Ascending aorta (tissue), 2 donors: ENCODE measurements at regions not wholly inside any gene's neighbourhood (a gene's known extent, or its start where the extent isn't known, plus 50 kb on each side); places are given as distances from the start of the nearest gene placed in this dataset.

Source experiments
- DNase-seq, 2 donors: peaks; one replicate each; pipeline ENCODE4 v3.0.0-alpha.2; 2019; ENCODE audit warnings: low spot score in 2 of 2
- H3K27ac ChIP-seq, 2 donors: fragments of 200-600 bp; sonication (generic); one replicate each; pipeline ENCODE4 v1.5.1; 2016 to 2017; ENCODE audit warnings: mild to moderate bottlenecking in 1 of 2
- H3K27me3 ChIP-seq: fragments of 200-600 bp; sonication (generic); one replicate; pipeline ENCODE4 v1.5.1; 2017
- H3K36me3 ChIP-seq, 2 donors: fragments of 200-600 bp; sonication (generic); one replicate each; pipeline ENCODE4 v1.5.1; 2016
- H3K4me1 ChIP-seq, 2 donors: fragments of 200-600 bp; sonication (generic); one replicate each; pipeline ENCODE4 v1.5.1; 2016 to 2017; ENCODE audit warnings: mild to moderate bottlenecking in 1 of 2
- H3K4me3 ChIP-seq, 2 donors: fragments of 200-600 bp; sonication (generic); one replicate each; pipeline ENCODE4 v1.5.1; 2016 to 2017; ENCODE audit warnings: mild to moderate bottlenecking in 1 of 2
- H3K9me3 ChIP-seq, 2 donors: fragments of 200-600 bp; sonication (generic); one replicate each; pipeline ENCODE4 v1.5.1; 2016
- intact Hi-C: fragments of 100-400 bp; cut with DNase I; formaldehyde crosslinking; loops from one replicate; pipeline ENCODE4 v1.15.1; 2023
- TF ChIP-seq, protein P1 (sequence below), 3 experiments: fragments of 200-600 bp in 2 of 3; fragments of 450-650 bp in 1 of 3; sonication (generic) in 2 of 3; IDR thresholded peaks; one replicate each; pipeline ENCODE4 v1.5.1; 2016 to 2019; ENCODE audit warnings: antibody characterized with exemption in 3 of 3, mild to moderate bottlenecking in 1 of 3, moderate library complexity in 1 of 3

DNA sequence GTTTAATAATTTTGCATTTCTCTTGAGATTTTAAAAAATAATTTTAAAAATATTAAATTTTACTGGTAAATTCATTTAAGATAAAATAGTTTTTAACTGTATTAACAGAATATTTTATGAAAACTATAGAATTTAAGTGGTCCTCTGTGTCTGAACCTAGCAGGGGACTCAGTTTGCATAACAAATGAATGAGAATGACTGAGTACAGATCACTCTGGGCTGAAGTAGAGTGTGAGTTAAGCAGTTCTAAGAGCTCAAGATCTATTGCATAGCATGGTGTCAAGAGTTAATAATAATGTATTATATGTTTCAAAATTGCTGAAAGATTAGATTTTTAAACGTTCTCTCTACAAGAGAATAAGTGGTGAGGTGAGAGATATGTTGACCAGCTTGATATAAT, 348.3 kb upstream of the SLITRK1 start:
- DNase-seq, result no peak
- no peaks in the 10 kb centered on the region for H3K9me3 ChIP-seq
- H3K36me3 ChIP-seq, result no peaks in the 10 kb centered on the region
- TF ChIP-seq, protein P1, sequence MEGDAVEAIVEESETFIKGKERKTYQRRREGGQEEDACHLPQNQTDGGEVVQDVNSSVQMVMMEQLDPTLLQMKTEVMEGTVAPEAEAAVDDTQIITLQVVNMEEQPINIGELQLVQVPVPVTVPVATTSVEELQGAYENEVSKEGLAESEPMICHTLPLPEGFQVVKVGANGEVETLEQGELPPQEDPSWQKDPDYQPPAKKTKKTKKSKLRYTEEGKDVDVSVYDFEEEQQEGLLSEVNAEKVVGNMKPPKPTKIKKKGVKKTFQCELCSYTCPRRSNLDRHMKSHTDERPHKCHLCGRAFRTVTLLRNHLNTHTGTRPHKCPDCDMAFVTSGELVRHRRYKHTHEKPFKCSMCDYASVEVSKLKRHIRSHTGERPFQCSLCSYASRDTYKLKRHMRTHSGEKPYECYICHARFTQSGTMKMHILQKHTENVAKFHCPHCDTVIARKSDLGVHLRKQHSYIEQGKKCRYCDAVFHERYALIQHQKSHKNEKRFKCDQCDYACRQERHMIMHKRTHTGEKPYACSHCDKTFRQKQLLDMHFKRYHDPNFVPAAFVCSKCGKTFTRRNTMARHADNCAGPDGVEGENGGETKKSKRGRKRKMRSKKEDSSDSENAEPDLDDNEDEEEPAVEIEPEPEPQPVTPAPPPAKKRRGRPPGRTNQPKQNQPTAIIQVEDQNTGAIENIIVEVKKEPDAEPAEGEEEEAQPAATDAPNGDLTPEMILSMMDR (IDR thresholded peaks at IDR 0.05), result no peak
- intact Hi-C loops, result no loop called here
- H3K27ac ChIP-seq, result no peak overlapping the region
- H3K4me1 ChIP-seq, result no peaks in the 10 kb centered on the region
- H3K27me3 ChIP-seq, result no peaks in the 10 kb centered on the region
- H3K4me3 ChIP-seq, result no peak overlapping the region

DNA sequence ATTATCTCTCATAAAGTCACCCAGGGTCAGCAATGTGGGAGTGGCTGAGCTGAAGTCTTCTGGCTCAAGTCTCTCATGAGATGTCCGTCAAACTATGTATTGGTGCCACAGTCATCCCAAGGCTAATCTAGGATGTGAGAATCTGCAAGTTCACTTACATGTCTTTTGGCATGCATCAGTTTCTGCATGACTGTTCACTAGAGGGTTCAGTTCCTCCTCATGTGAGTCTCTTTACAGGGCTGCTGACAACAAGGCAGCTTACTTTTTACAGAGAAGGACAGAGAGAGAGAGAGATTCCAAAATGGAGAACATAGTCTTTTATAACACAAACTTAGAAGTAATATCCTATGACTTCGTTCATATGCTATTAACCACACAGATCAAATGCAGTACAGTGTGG, 328.8 kb upstream of the SLITRK1 start:
- TF ChIP-seq, protein P1 (IDR thresholded peaks at IDR 0.05), result no peak
- intact Hi-C loops, result no loop called here
- Histone ChIP-seq H3K4me1 (no peaks in the 10 kb centered on the region), H3K27ac (no peak overlapping the region), H3K4me3 (no peak overlapping the region), H3K9me3 (no peaks in the 10 kb centered on the region), H3K36me3 (no peaks in the 10 kb centered on the region), H3K27me3 (no peaks in the 10 kb centered on the region)
- no peak for DNase-seq

DNA sequence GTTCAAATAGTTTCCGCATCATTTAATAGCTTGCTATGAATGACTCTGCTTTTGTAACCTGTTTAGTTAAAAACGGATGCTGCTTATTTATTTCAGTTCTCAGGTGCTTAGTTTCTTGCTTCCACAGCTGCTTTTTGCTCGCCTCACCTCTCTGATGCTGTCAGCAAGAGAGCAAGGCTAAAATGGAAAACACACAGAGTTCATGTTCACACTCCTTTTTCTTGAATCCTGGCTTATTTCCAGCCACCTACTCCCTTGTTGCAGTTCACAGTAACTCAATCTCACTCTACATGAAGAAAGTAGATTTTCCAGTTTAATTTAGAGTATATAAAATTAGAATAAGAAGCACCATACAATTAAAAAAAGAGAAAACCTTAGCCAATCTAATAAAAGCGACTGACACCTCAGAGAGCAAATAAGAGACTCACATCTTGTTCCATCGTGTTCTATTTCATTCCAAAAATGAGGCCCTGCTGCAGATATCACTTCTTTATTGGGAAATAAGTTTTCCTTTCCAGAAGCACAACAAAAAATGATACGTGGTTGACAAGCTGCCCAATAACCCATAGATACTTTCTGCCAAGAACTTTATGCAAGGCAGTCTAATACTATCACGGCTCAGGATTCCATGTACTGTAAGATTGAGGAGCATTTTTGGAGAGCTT, 326.1 kb upstream of the SLITRK1 start:
- Histone ChIP-seq H3K4me3 (no peak overlapping the region), H3K27me3 (no peaks in the 10 kb centered on the region), H3K9me3 (no peaks in the 10 kb centered on the region), H3K27ac (no peak overlapping the region), H3K36me3 (no peaks in the 10 kb centered on the region), H3K4me1 (no peaks in the 10 kb centered on the region)
- TF ChIP-seq, protein P1 (IDR thresholded peaks at IDR 0.05), result no peak
- intact Hi-C loops, result no loop called here
- no peak for DNase-seq

DNA sequence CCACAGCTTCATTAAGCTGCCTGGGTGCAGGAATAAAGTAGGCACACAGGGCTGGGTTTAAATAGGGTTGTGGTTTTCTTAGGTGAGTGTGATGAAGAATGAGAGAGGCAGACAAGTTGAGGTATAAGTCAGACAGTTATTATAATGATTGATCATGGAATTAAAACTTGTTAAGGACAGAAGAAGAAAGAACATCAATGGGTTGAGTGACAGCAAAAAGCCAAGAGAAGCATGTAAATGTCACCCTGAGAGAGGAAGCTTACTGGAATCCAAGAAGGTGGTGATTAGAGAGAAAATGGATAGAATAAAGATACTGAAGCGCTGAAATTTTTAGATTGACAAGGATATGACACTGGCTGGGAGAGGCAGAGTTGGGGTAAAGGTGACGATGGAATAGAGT, 325.2 kb upstream of the SLITRK1 start:
- H3K36me3 ChIP-seq, result no peaks in the 10 kb centered on the region
- H3K4me1 ChIP-seq, result no peaks in the 10 kb centered on the region
- intact Hi-C loops, result no loop called here
- H3K9me3 ChIP-seq, result no peaks in the 10 kb centered on the region
- no peak overlapping the region for H3K27ac ChIP-seq
- TF ChIP-seq, protein P1 (IDR thresholded peaks at IDR 0.05), result no peak
- H3K4me3 ChIP-seq, result no peak overlapping the region
- H3K27me3 ChIP-seq, result no peaks in the 10 kb centered on the region
- no peak for DNase-seq

DNA sequence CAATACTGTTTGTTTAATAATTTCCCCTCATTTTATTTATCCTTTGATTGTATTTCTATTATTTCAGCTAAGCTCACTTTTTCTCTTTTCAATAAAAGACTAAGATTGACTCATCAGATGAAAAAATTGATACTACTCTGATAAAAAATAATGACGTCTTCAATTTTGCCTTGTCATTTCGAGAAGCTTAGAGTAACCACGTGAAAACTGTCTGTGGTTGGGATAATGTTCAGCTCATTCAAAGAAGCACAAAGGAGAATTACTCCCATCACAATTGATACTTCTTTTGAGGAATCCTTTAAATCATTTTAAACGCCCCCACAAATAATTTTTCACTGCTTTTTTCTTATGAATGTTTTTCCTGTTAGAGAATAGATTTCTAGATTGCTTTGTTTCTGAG, 318.7 kb upstream of the SLITRK1 start:
- no peak overlapping the region for H3K4me3 ChIP-seq
- intact Hi-C loops, result no loop called here
- no peaks in the 10 kb centered on the region for H3K27me3 ChIP-seq
- DNase-seq, result no peak
- peaks cover 0 to 4% of the 10 kb centered on the region in 2 donors for H3K9me3 ChIP-seq
- H3K36me3 ChIP-seq, result no peaks in the 10 kb centered on the region
- H3K4me1 ChIP-seq, result no peaks in the 10 kb centered on the region
- H3K27ac ChIP-seq, result no peak overlapping the region
- TF ChIP-seq, protein P1 (IDR thresholded peaks at IDR 0.05), result no peak

DNA sequence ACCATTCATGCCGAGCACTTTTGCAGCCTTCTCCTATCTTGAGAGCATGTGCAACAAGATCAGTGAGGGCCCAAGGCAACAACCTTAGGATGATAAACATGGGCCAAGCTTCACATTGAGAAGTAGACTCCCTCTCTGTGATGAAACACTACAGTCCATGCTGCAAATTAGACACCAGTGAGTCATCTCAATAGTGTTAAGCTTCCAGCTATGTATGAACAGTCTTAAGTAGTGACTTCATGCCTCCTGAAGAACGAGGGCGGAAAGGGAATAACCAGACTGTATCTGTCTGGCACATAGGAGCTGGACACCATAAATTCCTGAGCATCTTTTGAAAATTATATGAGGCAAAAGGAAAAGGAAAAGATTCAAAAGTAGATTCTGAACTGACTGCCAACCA, 309.9 kb upstream of the SLITRK1 start:
- H3K9me3 ChIP-seq, result no peaks in the 10 kb centered on the region
- no peaks in the 10 kb centered on the region for H3K36me3 ChIP-seq
- no peak overlapping the region for H3K4me3 ChIP-seq
- no peaks in the 10 kb centered on the region for H3K27me3 ChIP-seq
- H3K27ac ChIP-seq, result no peak overlapping the region
- intact Hi-C loops, result no loop called here
- TF ChIP-seq, protein P1 (IDR thresholded peaks at IDR 0.05), result no peak
- DNase-seq, result no peak
- H3K4me1 ChIP-seq, result no peaks in the 10 kb centered on the region
